IMR-90 (cell line): ENCODE measurements at regions not wholly inside any gene's neighbourhood (a gene's known extent, or its start where the extent isn't known, plus 50 kb on each side); places are given as distances from the start of the nearest gene placed in this dataset.

ENCODE experiments used
- BHLHE40 ChIP-seq: fragments of 150-350 bp; IDR thresholded peaks from 2 replicates; pipeline ENCODE4 v1.6.1; 2016; ENCODE audit warnings: mild to moderate bottlenecking, low read depth, low read length
- CEBPB ChIP-seq: IDR thresholded peaks from 2 replicates; pipeline ENCODE4 v1.6.1; 2012; ENCODE audit warnings: low read depth, low read length, improper control_type of control experiment
- CTCF ChIP-seq: conservative IDR thresholded peaks from 2 replicates; pipeline ENCODE4 v1.5.1; 2012; ENCODE audit warnings: mild to moderate bottlenecking, low read depth, low read length, improper control_type of control experiment
- FOS ChIP-seq: fragments of 150-350 bp; IDR thresholded peaks from 2 replicates; pipeline ENCODE4 v1.6.1; 2016; ENCODE audit warnings: low read depth, low read length
- MAFK ChIP-seq: IDR thresholded peaks from 2 replicates; pipeline ENCODE4 v1.6.1; 2012; ENCODE audit warnings: low read depth, low read length, improper control_type of control experiment
- RAD21 ChIP-seq: IDR thresholded peaks from 2 replicates; pipeline ENCODE4 v1.6.1; 2012; ENCODE audit warnings: low read length, improper control_type of control experiment
- RCOR1 ChIP-seq: IDR thresholded peaks from 2 replicates; pipeline ENCODE4 v1.6.1; 2012; ENCODE audit warnings: mild to moderate bottlenecking, low read length, improper control_type of control experiment; ENCODE audit not compliant: insufficient replicate concordance
- SMC3 ChIP-seq: fragments of 150-350 bp; IDR thresholded peaks from 2 replicates; pipeline ENCODE4 v1.6.1; 2016; ENCODE audit warnings: low read depth, mild to moderate bottlenecking, antibody characterized with exemption, low read length, moderate library complexity
- TF ChIP-seq, protein P1 (sequence below): fragments of 150-350 bp; IDR thresholded peaks from 2 replicates; pipeline ENCODE4 v1.6.1; 2016; ENCODE audit warnings: low read depth, mild to moderate bottlenecking, low read length, moderate library complexity, borderline replicate concordance

GRCh38 chr20:2047456-2048092 is 53.7 kb upstream of the PDYN start:
- TF ChIP-seq RAD21 = no peak
- no peak for TF ChIP-seq CTCF
- no peak for TF ChIP-seq BHLHE40
- TF ChIP-seq FOS = no peak
- TF ChIP-seq RCOR1 = no peak
- TF ChIP-seq CEBPB = no peak
- TF ChIP-seq SMC3 = no peak
- TF ChIP-seq, protein P1, sequence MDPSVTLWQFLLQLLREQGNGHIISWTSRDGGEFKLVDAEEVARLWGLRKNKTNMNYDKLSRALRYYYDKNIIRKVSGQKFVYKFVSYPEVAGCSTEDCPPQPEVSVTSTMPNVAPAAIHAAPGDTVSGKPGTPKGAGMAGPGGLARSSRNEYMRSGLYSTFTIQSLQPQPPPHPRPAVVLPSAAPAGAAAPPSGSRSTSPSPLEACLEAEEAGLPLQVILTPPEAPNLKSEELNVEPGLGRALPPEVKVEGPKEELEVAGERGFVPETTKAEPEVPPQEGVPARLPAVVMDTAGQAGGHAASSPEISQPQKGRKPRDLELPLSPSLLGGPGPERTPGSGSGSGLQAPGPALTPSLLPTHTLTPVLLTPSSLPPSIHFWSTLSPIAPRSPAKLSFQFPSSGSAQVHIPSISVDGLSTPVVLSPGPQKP = no peak
- no peak for TF ChIP-seq MAFK
